NCI-H146 treated with DMSO at 0.1 percent for 48 hours (cell line): ENCODE measurements at regions not wholly inside any gene's neighbourhood (a gene's known extent, or its start where the extent isn't known, plus 50 kb on each side); places are given as distances from the start of the nearest gene placed in this dataset.
A peak's percentile ranks its signal among the peaks of the same experiment; 100 is the strongest.

Source experiments
- DNase-seq: peaks from one replicate; lab custom pipeline; 2025; ENCODE audit not compliant: unreplicated experiment; lab: John Stamatoyannopoulos, UW

GRCh38 chr2:60652832-60653340 is 99.4 kb upstream of the BCL11A start:
- no peak for DNase-seq

DNA sequence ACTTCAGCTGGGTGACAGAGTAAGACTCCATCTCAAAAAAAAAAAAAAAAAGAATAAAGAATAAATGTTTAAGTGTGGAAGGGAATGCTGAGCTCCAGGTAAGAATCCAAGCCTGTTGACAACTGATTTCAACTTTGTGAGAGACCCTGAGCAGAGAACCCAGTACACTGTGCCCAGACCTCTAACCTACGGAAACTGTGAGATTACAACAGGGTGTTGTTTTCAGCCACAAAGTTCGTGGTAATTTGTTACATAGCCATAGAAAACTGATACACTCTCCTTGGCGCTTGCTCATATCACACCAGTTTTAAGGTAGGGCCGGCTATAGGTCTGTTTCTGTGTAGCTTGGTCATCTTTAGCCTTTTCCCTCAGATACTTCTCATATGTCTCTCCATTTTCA is 98.4 kb upstream of the PAPOLG start:
- DNase-seq = no peak

DNA sequence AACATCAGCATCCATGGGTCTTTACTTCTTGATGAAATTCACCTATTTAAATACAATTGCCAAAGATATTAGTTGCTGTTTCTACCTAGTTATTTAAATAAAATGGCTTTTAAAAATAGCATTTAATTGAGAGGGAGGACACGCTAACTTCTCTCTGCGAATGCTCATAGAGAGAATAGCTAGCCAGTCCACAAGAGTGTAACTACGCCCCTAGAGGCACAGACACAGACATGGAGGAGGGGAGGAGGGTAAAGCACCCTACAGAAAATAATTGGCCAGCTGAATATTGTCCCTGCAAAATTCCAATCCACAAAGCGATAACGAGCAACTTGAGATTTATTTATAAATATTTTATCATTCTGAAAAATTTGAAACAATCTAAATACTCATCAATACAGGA is 97.0 kb upstream of the PAPOLG start:
- DNase-seq = no peak

DNA sequence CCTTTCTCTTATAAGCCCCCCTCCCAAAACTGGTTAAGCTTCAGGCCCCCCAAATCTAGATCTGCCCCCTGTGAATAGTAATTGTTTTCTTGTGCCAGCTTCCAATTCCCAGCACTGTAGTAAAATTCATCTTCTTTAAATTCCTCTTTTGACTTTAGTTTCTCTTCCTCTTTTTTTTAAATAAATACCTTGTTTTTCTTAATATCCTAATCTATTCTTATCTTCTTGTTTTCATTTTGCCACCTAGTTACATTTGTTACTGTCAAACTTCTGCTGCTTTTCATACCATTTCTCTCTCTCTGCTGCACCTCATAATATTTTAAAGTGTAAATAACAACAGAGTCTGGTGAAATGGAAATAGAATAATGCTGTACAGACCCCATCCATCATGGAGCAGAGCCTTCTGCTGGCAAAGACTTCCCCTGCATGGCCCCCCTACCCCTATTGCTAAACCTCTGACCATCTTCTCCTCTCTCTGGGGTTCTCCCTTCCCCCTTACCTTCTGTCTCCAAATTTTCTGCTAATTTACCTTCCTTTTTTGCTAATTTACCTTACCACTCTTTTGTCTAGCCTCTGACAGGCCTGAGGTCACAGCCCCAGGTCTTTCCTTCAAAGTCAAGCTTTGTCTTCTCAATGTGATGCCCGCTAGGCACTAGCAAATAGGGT is 94.9 kb upstream of the PAPOLG start:
- no peak for DNase-seq

DNA sequence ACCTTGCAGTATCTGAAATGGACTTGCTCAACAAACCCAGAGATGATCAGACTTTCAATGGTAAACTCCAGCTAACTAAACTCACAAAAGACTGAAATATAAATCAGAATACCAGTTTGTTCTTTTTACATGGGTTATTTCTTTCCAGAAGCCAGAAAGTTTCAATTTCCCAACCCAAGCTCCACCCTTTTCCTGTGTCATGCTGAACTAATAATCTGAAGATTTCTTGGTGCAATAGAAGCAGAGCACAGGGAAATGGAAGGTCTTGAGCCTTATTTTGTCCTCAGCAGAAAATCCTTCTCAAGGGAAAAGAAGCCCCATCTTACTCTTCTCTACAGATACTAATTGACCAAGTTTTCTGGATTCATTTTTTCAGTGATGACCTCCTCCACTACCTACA is 93.3 kb upstream of the PAPOLG start:
- DNase-seq = no peak

DNA sequence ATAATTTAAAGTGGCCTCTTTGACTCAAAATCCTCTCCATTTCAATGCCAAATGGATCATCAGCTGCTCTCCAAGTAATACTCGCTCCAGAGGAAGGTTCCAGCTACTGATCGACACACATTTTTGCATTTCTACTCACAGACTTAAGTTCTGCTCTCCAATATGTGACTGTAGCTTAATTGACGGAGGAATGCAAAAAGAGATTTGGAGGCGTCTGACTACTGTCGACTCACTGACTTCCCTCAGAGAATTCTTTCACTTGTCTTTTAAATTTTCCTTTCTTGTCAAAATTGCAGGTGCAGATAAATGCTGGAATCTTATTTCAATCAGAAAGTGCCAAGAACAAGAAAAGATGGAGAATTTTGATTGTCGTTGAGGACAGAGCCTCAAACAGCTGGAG is 84.1 kb upstream of the PAPOLG start:
- DNase-seq = no peak

GRCh38 chr2:60674524-60675165 is 81.4 kb upstream of the PAPOLG start:
- peak; percentile 11 for DNase-seq

DNA sequence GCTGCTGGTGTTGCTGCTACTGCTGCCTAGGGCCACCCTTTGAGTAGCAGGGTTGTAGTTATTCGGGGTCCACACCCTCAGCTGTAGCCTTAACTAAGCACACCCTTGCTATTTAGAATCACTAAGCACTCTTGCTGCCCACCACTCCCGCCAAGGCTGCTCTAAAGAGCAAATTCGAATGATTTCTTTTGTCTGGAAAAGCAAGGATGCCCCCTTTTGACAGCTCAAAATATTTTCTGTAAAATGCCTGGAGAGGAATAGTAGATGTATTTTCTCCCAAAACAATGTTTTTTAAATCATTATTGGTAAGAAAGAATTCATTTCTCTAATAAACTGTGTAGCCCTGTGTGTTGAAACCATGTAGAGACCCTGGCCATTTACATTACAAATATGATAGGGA is 80.8 kb upstream of the PAPOLG start:
- DNase-seq = no peak

DNA sequence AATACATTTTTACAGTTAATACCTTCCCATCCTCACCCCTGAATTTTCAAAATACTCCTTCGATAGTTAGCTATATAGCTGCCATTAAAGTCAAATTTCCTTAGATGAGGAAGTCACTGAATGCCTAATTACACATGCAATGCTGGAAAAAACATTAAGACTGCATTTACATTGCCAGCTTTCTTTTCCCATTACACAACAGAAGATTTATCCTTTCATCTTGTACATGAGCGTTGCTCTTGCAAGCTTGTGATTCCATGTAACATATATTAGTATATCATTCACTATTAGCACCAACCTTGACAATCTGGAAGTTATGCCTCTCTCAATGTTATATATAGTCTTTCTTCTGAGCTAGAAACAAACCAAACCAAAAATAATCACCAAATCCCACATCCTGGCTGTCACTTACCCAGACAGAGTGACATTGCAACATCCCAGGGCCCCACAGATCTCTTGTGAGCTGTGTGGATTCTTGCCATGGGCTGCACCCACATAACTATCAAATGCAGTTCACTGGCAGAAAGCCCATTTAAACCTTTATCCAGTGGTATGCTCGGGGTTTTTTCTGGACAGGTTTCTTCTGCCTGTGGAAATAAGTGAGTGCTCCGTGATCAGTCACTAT is 79.2 kb upstream of the PAPOLG start:
- no peak for DNase-seq

GRCh38 chr2:60677356-60677755 is 78.7 kb upstream of the PAPOLG start:
- no peak for DNase-seq

DNA sequence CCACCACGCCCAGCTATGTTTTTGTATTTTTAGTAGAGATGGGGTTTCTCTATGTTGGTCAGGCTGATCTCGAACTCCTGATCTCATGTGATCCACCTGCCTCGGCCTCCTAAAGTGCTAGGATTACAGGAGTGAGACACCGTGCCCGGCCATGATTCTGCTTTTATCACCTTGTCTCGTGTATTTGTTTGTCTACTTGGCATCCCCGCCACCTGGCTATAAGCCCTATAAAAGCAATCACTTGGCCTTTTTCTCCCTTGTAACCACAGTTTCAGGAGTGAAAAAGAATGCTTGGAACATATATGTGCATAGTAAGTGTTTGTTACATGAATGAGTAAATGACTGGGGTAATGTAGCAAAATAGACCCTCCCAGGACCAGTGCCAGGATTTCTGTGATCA is 77.5 kb upstream of the PAPOLG start:
- DNase-seq = no peak

DNA sequence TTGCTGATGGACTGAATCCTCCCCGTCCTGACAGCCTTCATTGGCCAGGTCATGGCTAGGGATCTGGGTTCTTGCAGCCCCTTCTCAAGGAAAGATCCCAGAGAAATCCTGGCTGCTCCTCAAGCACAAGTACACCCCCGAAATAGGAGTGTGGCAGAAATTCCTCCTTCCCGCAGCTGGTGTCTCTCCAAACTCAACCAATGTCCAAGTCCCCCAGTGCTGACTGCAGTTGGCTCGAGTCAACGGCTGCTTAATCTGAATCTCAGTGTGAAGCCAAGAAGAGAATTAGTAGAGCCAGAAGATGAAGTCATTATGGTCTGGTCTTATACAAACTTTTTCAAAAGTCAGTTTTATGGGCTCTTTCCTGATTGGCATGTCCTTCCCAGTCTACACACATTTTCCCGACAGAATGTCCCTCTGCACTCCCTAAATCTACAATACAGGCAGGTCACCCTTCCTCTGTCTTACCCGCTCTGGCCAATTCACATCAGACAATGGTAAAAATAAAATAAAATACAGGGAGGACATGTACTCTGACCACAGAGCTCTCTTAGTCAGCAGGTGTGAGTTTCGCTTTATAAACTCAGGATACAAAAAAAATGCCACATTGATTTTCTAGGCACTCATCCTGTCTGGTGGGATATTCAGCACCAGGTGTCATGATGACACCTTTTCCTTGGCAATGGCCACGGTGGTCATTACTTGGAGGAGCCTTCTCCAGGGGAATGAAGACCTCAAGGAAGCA is 76.9 kb upstream of the PAPOLG start:
- DNase-seq = no peak

GRCh38 chr2:60693551-60693950 is 62.5 kb upstream of the PAPOLG start:
- no peak for DNase-seq

GRCh38 chr2:60695793-60696192 is 60.3 kb upstream of the PAPOLG start:
- DNase-seq = no peak

DNA sequence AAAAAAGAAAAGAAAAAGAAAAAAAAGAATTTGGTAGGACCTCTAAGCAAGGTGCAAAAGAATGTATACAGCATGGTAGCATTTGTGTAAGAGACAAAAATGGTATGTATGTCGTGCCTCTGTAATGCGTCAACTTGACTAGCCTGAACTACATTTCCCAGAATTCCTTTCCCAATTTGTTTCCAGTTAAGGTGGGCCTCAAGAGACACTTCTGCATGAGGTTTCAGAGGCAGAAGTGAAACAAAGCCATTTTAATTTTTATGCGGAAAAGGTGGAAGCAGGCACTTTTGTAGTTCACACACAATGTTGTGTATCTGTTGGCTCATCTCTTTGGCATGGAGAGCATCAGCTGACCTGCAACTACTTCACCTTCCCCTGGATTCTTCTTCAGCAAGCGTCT is 56.5 kb upstream of the PAPOLG start:
- no peak for DNase-seq

- no peak for DNase-seq
These were observed 50.0 kb upstream of the PAPOLG start for GRCh38 chr2:60706021-60706420.
